ENCODE measurements at regions not wholly inside any gene's neighbourhood (a gene's known extent, or its start where the extent isn't known, plus 50 kb on each side); places are given as distances from the start of the nearest gene placed in this dataset.

GRCh38 chr3:194287977-194288706 is 63.0 kb downstream of the CPN2 start:
- TF ChIP-seq CTCF (conservative IDR thresholded peaks at IDR 0.05; ENCODE audit: low read length) (no peak), EZH2phosphoT487 (IDR thresholded peaks at IDR 0.05; ENCODE audit: borderline replicate concordance, low read depth, low read length) (no peak)
